ENCODE measurements at regions not wholly inside any gene's neighbourhood (a gene's known extent, or its start where the extent isn't known, plus 50 kb on each side); places are given as distances from the start of the nearest gene placed in this dataset.

DNA sequence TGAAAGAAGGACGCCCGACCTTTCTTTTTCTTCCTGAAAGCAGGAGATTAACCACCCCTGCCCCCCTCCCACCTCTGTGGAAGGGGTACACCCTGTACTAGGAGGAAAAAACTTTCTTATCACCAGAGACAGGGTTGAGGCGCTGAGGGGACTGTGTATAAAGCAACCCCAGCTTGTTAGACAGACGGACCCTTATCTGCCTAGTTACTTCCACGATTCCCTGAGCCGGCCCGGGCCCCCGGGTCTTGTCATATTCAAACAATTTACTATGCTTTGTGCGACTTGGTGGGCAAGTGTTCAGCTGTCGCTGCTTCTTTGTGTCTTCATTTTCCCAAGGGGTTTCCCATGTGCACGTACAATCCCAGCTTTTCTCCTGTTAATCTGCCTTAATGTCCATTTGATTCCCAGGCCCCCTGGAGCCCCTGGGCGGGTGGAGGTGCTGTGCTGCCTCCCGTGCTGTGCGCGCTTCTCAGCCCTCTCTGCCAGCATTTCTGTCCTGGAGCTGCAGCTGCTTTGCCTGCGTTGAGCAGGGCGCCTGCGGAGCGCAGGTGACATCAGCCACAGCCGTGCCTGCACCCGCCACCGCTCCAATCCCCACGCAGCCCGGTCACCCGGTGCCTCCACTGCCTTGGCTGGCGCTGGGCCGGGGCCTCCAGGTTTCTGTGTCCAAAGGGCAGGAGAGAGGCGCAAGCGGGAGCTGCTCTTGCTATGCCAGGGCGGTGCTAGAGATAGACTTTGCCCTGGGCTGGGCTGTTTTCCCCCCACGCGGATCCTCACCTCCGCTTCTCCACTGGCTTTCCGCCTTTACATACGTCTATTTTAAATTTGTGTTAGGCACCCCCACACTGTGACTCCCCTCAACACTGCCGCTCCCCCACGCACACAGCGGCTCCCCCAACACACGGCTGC is 96.2 kb downstream of the TTLL2 start (continued):
- TF ChIP-seq, protein P1, sequence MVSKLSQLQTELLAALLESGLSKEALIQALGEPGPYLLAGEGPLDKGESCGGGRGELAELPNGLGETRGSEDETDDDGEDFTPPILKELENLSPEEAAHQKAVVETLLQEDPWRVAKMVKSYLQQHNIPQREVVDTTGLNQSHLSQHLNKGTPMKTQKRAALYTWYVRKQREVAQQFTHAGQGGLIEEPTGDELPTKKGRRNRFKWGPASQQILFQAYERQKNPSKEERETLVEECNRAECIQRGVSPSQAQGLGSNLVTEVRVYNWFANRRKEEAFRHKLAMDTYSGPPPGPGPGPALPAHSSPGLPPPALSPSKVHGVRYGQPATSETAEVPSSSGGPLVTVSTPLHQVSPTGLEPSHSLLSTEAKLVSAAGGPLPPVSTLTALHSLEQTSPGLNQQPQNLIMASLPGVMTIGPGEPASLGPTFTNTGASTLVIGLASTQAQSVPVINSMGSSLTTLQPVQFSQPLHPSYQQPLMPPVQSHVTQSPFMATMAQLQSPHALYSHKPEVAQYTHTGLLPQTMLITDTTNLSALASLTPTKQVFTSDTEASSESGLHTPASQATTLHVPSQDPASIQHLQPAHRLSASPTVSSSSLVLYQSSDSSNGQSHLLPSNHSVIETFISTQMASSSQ (IDR thresholded peaks at IDR 0.05; ENCODE audit: low read depth): no peak
- TF ChIP-seq, protein P1 (CRISPR knock-in tag; IDR thresholded peaks at IDR 0.05; ENCODE audit: borderline replicate concordance): 0 out of 2 replicates have a peak, but pooled peaks have one; percentile 42
- TF ChIP-seq PRPF4 (IDR thresholded peaks at IDR 0.05; ENCODE audit: low read depth, low read length, poor library complexity, severe bottlenecking) (no peak), ZNF569 (CRISPR knock-in tag; IDR thresholded peaks at IDR 0.05; ENCODE audit: borderline replicate concordance) (no peak), TCF7L2 (IDR thresholded peaks at IDR 0.05; ENCODE audit: low read depth, low read length) (no peak), SP5 (CRISPR knock-in tag; IDR thresholded peaks at IDR 0.05; ENCODE audit: borderline replicate concordance, low read depth) (peak; percentile 71), MAFK (conservative IDR thresholded peaks at IDR 0.05 in 1 of 2, IDR thresholded peaks at IDR 0.05 in 1 of 2; ENCODE audit: low read length in 2 of 2) (no peak), RBM39 (IDR thresholded peaks at IDR 0.05; ENCODE audit: low read depth, low read length, poor library complexity, severe bottlenecking) (peak; percentile 73), ZKSCAN8 (CRISPR knock-in tag; IDR thresholded peaks at IDR 0.05; ENCODE audit: borderline replicate concordance) (0 out of 2 replicates have a peak, but pooled peaks have one; percentile 49), ZNF709 (CRISPR knock-in tag; IDR thresholded peaks at IDR 0.05) (no peak), KLF15 (CRISPR knock-in tag; IDR thresholded peaks at IDR 0.05; ENCODE audit: borderline replicate concordance) (no peak), ZFP62 (CRISPR knock-in tag; IDR thresholded peaks at IDR 0.05) (no peak)
- TF ChIP-seq, protein P2, sequence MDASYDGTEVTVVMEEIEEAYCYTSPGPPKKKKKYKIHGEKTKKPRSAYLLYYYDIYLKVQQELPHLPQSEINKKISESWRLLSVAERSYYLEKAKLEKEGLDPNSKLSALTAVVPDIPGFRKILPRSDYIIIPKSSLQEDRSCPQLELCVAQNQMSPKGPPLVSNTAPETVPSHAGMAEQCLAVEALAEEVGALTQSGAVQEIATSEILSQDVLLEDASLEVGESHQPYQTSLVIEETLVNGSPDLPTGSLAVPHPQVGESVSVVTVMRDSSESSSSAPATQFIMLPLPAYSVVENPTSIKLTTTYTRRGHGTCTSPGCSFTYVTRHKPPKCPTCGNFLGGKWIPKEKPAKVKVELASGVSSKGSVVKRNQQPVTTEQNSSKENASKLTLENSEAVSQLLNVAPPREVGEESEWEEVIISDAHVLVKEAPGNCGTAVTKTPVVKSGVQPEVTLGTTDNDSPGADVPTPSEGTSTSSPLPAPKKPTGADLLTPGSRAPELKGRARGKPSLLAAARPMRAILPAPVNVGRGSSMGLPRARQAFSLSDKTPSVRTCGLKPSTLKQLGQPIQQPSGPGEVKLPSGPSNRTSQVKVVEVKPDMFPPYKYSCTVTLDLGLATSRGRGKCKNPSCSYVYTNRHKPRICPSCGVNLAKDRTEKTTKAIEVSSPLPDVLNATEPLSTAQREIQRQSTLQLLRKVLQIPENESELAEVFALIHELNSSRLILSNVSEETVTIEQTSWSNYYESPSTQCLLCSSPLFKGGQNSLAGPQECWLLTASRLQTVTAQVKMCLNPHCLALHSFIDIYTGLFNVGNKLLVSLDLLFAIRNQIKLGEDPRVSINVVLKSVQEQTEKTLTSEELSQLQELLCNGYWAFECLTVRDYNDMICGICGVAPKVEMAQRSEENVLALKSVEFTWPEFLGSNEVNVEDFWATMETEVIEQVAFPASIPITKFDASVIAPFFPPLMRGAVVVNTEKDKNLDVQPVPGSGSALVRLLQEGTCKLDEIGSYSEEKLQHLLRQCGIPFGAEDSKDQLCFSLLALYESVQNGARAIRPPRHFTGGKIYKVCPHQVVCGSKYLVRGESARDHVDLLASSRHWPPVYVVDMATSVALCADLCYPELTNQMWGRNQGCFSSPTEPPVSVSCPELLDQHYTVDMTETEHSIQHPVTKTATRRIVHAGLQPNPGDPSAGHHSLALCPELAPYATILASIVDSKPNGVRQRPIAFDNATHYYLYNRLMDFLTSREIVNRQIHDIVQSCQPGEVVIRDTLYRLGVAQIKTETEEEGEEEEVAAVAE (CRISPR knock-in tag; IDR thresholded peaks at IDR 0.05; ENCODE audit: borderline replicate concordance): no peak
- TF ChIP-seq, protein P3, sequence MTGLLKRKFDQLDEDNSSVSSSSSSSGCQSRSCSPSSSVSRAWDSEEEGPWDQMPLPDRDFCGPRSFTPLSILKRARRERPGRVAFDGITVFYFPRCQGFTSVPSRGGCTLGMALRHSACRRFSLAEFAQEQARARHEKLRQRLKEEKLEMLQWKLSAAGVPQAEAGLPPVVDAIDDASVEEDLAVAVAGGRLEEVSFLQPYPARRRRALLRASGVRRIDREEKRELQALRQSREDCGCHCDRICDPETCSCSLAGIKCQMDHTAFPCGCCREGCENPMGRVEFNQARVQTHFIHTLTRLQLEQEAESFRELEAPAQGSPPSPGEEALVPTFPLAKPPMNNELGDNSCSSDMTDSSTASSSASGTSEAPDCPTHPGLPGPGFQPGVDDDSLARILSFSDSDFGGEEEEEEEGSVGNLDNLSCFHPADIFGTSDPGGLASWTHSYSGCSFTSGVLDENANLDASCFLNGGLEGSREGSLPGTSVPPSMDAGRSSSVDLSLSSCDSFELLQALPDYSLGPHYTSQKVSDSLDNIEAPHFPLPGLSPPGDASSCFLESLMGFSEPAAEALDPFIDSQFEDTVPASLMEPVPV (CRISPR knock-in tag; IDR thresholded peaks at IDR 0.05): peak; percentile 83
- TF ChIP-seq, protein P4, sequence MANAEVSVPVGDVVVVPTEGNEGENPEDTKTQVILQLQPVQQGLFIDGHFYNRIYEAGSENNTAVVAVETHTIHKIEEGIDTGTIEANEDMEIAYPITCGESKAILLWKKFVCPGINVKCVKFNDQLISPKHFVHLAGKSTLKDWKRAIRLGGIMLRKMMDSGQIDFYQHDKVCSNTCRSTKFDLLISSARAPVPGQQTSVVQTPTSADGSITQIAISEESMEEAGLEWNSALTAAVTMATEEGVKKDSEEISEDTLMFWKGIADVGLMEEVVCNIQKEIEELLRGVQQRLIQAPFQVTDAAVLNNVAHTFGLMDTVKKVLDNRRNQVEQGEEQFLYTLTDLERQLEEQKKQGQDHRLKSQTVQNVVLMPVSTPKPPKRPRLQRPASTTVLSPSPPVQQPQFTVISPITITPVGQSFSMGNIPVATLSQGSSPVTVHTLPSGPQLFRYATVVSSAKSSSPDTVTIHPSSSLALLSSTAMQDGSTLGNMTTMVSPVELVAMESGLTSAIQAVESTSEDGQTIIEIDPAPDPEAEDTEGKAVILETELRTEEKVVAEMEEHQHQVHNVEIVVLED (CRISPR knock-in tag; IDR thresholded peaks at IDR 0.05; ENCODE audit: borderline replicate concordance): 0 out of 2 replicates have a peak, but pooled peaks have one; percentile 14
